Fibroblast of skin of right quadriceps (primary cell): ENCODE measurements at regions not wholly inside any gene's neighbourhood (a gene's known extent, or its start where the extent isn't known, plus 50 kb on each side); places are given as distances from the start of the nearest gene placed in this dataset.

Experiments used
- DNase-seq: peaks from one replicate; pipeline ENCODE4 v3.0.0-alpha.2; 2013

DNA sequence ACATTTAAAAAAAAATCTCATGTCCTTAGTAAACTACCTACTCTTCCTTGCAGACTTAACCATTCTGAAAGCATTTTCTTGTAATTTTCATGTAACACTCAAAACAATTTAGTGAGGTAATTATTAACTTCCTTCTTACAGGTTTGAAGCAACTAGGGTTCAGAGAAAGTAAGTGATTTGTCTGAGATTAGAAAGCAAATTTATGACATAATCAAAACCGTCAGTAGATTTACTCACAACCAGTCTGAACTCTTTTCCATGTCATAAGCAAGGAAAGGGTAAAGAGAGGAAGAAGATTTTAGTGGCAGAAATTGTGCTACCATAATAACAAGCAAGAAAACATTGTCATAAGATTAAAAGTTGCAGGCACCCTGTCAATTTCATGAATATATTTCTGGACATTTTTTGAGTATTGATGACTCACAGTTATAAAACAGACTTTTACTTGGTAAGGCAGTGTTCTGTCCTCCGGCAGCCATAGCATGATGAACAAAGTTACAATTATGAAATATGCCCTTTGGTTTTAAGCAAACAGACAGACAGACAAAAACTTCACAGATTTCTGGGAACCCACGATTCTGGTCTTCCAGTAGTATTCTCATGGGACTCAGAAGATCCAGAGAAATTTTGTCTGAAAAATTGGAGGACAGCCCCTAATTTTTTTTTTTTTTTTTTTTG, 707.2 kb downstream of the RWDD3 start:
- DNase-seq, result no peak

DNA sequence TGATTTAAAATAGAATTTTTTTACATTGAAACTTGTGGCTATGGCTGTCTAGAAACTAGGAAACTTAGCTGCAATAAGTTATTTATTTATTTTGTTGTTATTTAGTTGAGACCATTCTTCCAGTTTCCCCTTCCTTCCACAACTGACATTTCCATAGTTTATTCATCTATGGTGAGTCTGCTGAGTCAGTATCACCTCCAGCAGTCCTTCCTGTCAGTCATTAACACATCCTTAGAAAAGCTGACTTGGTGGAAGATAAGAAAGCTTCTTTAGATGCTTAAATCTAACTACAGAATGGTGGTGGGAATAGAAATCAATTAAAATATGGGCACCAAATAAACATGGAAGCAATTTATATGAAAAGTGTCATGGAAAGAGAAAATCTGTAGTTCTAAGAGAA, 714.0 kb downstream of the RWDD3 start:
- no peak for DNase-seq

- peak; percentile 48 for DNase-seq
Observed at GRCh38 chr1:95951371-95952102, 717.5 kb downstream of the RWDD3 start.

GRCh38 chr1:95953015-95953414, 719.0 kb downstream of the RWDD3 start:
- peak; percentile 37 for DNase-seq

DNA sequence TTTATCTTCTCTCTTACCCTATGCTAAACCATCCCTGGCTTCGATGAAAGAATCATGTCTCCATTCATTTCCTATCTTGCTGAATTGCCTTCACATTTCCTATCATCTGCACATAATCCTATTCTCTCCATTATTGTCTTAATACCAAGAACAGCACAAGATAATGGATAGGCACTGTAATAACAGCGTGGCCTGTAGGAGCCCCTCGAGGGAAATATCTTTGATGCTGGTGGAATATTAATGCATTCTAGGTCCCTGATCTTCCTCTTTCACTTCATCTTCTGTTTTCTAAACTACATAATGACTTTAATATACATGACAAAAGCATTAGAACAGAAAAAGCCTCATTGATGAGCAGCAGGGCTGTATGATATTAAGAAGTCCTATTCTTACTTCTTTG, 720.6 kb downstream of the RWDD3 start:
- no peak for DNase-seq

DNA sequence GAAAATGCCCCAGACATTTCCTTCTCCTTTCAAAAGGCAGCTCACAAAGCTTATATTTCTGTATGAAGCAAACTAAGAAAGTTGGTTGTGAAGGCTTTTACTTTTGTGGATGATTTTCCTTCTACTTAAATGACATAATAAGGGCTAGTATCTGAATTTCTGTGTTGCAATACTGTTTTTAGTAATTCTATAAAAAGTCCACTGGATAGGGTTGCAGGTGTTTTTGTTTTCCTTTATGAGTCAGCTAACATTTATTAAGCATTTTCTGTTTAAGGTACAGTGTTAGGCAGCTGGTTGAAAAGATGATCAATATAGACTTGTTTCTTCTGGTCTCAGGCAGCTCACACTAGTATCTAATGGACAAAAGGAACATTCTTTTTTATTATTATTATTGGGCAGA, 722.2 kb downstream of the RWDD3 start:
- no peak for DNase-seq

GRCh38 chr1:95957748-95958147, 723.7 kb downstream of the RWDD3 start:
- DNase-seq, result peak; percentile 14

DNA sequence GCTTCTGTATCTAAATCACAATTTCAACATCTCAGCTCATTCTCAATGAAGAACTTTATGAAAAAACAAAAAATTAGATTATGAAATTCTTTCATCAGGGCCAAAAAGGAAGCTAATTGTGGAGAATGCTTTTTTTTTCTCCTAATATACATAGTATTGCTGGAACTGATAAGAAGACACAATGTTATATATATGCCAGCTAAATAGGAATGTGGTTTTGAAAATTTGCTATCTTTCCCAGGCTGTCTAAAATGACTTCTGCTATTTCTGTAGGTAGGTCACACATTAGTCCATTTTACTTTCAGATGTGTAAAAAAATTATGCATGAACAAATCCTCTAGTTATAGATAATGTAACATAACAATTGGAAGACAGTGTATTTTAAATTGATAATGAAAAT, 732.9 kb downstream of the RWDD3 start:
- no peak for DNase-seq

DNA sequence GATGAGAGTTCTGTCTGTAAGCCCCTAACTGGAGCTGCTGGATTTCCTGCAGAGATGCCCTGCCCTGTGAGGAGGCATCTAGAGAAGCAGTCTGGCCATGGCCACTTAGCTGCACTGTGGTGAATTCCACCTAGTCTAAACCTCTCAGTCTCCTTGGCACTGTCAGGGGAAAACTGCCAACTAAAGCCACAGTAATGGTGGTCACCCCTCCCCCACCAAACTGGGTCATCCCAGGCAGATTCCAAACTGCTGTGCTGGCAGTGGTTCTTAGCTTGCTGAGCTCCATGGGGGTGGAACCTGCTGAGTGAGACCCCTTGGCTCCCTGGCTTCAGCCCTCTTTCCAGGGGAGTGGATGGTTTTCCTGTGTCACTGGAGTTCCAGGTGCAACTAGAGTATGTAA, 740.6 kb downstream of the RWDD3 start:
- peak; percentile 82 for DNase-seq

- no peak for DNase-seq
Observed at GRCh38 chr1:95982711-95983110, 738.9 kb upstream of the PTBP2 start.

- DNase-seq, result no peak
Observed at GRCh38 chr1:95983831-95984230, 737.8 kb upstream of the PTBP2 start.

- DNase-seq, result no peak
Observed at GRCh38 chr1:95984798-95985374, 736.7 kb upstream of the PTBP2 start.

- DNase-seq, result no peak
Observed at GRCh38 chr1:95990033-95990432, 731.6 kb upstream of the PTBP2 start.

GRCh38 chr1:95991787-95992520, 729.6 kb upstream of the PTBP2 start:
- DNase-seq, result peak; percentile 25

GRCh38 chr1:95994643-95995042, 726.9 kb upstream of the PTBP2 start:
- DNase-seq, result no peak

- DNase-seq, result no peak
Observed at GRCh38 chr1:96002201-96002600, 719.4 kb upstream of the PTBP2 start.

GRCh38 chr1:96002969-96003964, 718.3 kb upstream of the PTBP2 start:
- DNase-seq, result no peak

GRCh38 chr1:96009831-96010434, 711.7 kb upstream of the PTBP2 start:
- DNase-seq, result peak; percentile 6

GRCh38 chr1:96011606-96012005, 710.0 kb upstream of the PTBP2 start:
- no peak for DNase-seq

DNA sequence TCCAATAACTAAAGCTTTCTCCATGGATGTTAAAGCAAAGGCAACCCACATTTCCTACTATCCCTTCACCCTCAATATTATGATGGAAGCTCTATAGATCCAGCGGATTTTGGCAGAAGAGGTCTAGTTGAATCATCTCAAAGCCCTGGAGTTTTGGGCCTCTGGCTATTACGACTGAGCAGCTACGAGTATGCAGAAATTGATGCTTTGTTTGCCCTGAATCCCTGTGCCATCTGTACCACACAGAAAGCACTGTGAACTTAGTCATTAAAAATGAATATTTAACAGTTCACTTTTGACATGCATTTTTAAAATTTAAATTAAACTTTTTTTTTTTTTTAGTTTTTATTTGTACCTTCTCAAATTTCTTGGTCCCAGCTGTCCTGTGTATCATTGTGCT, 705.4 kb upstream of the PTBP2 start:
- no peak for DNase-seq

- no peak for DNase-seq
Observed at GRCh38 chr1:96020378-96020777, 701.2 kb upstream of the PTBP2 start.

GRCh38 chr1:96025062-96025461, 696.5 kb upstream of the PTBP2 start:
- no peak for DNase-seq
